Panc1 (cell line): ENCODE measurements at regions not wholly inside any gene's neighbourhood (a gene's known extent, or its start where the extent isn't known, plus 50 kb on each side); places are given as distances from the start of the nearest gene placed in this dataset.

ENCODE experiments used
- ATAC-seq: fragments of 200-7000 bp; cut with Tn5 transposase; 2 replicates; pipeline ENCODE4 v1.9.1; 2020; ENCODE audit warnings: mild to moderate bottlenecking, moderate library complexity
- BruUV-seq: library from RNA; stranded (reverse); fragments of 400-500 nt; replicated peaks from 2 replicates; lab custom pipeline; 2021; lab: Mats Ljungman, UMichigan
- CTCF ChIA-PET: fragments of 300-600 bp; sonication (Branson Sonifier 250); formaldehyde crosslinking; loops from one replicate; lab custom pipeline; 2022; ENCODE audit warnings: antibody characterized with exemption; lab: Charles Lee
- POLR2A ChIA-PET: fragments of 300-600 bp; sonication (Branson Sonifier 250); formaldehyde crosslinking; loops from one replicate; lab custom pipeline; 2022; ENCODE audit warnings: antibody characterized with exemption; lab: Charles Lee
- DNase-seq: peaks from one replicate; pipeline ENCODE4 v3.0.0-alpha.2; 2010; ENCODE audit warnings: low read depth, low spot score
- H3K27ac ChIP-seq: 2 replicates; pipeline ENCODE4 v1.5.1; 2011; ENCODE audit warnings: mild to moderate bottlenecking, low read length, inconsistent platforms
- H3K27me3 ChIP-seq: fragments of 200-500 bp; sonication (Bioruptor generic); 2 replicates; pipeline ENCODE4 v1.6.0; 2014; ENCODE audit warnings: low read length, inconsistent platforms; ENCODE audit not compliant: control insufficient read depth, insufficient read depth
- H3K36me3 ChIP-seq: fragments of 200-500 bp; sonication (Bioruptor generic); 2 replicates; pipeline ENCODE4 v1.5.1; 2014; ENCODE audit warnings: inconsistent platforms, mild to moderate bottlenecking, low read length, moderate library complexity; ENCODE audit not compliant: control insufficient read depth, insufficient read depth
- H3K4me1 ChIP-seq: 2 replicates; pipeline ENCODE4 v1.5.1; 2011; ENCODE audit warnings: inconsistent platforms, mild to moderate bottlenecking, low read length, moderate library complexity; ENCODE audit not compliant: control insufficient read depth, insufficient read depth
- H3K4me3 ChIP-seq, 2 experiments: 2 replicates each; pipeline ENCODE4 v1.5.1; 2011 to 2012; ENCODE audit warnings: low read depth in 2 of 2, low read length in 2 of 2, mild to moderate bottlenecking in 2 of 2, inconsistent platforms in 1 of 2, moderate library complexity in 1 of 2
- H3K9me3 ChIP-seq: fragments of 200-500 bp; sonication (Bioruptor generic); 2 replicates; pipeline ENCODE4 v1.5.1; 2014; ENCODE audit warnings: low read depth, mild to moderate bottlenecking, inconsistent platforms, low read length, moderate library complexity; ENCODE audit not compliant: control insufficient read depth, insufficient read depth
- POLR2AphosphoS5 ChIP-seq: IDR thresholded peaks from 2 replicates; pipeline ENCODE4 v1.6.1; 2012; ENCODE audit warnings: mild to moderate bottlenecking, low read depth, low read length, moderate library complexity
- SIN3A ChIP-seq: IDR thresholded peaks from 2 replicates; pipeline ENCODE4 v1.6.1; 2012; ENCODE audit warnings: low read depth, mild to moderate bottlenecking, low read length, moderate library complexity, borderline replicate concordance; ENCODE audit not compliant: insufficient read depth
- TCF7L2 ChIP-seq: IDR thresholded peaks from 2 replicates; pipeline ENCODE4 v1.6.1; 2011; ENCODE audit warnings: mild to moderate bottlenecking, low read depth, low read length, inconsistent platforms
- in situ Hi-C: cut with HindIII; loops from 2 replicates; pipeline ENCODE4 v1.10.0; 2016; ENCODE audit warnings: low sequenced_read_pairs, low pct_unique_long_range_greater_than_20kb
- intact Hi-C: fragments of 100-400 bp; cut with micrococcal nuclease; formaldehyde crosslinking; loops from one replicate; pipeline ENCODE4 v1.10.0; 2022; ENCODE audit not compliant: unreplicated experiment
- TF ChIP-seq, protein P1 (sequence below), 2 experiments: IDR thresholded peaks; 2 replicates each; pipeline ENCODE4 v1.6.1; 2011 to 2012; ENCODE audit warnings: low read depth in 2 of 2, control low read depth in 1 of 2, low read length in 1 of 2, mild to moderate bottlenecking in 1 of 2, moderate library complexity in 1 of 2; ENCODE audit not compliant: insufficient read depth in 1 of 2
- TF ChIP-seq, protein P2 (sequence below): fragments of 450-650 bp; IDR thresholded peaks from 2 replicates; pipeline ENCODE4 v1.5.1; 2017; ENCODE audit warnings: mild to moderate bottlenecking

DNA sequence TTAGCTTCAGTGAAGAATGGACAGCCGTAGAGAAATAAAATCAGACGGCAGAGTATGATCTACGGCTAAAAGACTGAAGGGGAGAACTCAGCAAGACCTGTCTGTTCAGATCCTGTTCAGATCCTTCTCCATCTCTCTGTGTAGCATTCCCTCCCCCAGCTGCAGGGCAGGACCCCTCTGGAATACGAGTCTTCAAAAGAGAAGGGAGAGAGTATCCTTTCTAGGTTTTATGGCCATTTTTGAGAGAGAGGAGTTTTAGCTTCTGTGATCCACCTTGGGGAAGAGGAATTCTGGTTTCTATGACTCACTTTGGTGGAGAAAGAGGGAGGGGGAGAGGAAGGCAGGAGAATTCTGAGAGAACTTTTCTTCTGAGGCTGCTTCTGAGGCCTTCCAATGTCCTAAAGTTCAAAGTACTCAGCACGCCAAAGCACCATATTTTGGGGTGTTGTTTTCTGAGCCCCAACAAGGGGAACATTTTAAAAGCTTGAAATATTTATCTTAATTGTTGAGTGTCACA, 194.4 kb upstream of the TLE4 start:
- Histone ChIP-seq H3K27me3 (no peaks in the 10 kb centered on the region), H3K4me3 (no peak overlapping the region), H3K27ac (no peak overlapping the region), H3K4me1 (no peaks in the 10 kb centered on the region), H3K36me3 (no peaks in the 10 kb centered on the region), H3K9me3 (no peaks in the 10 kb centered on the region)
- ChIA-PET POLR2A (no interaction called here), CTCF (no interaction called here)
- DNase-seq (no peak), ATAC-seq (no peak)
- TF ChIP-seq TCF7L2 (no peak), SIN3A (no peak), POLR2AphosphoS5 (no peak)
- TF ChIP-seq, protein P1, sequence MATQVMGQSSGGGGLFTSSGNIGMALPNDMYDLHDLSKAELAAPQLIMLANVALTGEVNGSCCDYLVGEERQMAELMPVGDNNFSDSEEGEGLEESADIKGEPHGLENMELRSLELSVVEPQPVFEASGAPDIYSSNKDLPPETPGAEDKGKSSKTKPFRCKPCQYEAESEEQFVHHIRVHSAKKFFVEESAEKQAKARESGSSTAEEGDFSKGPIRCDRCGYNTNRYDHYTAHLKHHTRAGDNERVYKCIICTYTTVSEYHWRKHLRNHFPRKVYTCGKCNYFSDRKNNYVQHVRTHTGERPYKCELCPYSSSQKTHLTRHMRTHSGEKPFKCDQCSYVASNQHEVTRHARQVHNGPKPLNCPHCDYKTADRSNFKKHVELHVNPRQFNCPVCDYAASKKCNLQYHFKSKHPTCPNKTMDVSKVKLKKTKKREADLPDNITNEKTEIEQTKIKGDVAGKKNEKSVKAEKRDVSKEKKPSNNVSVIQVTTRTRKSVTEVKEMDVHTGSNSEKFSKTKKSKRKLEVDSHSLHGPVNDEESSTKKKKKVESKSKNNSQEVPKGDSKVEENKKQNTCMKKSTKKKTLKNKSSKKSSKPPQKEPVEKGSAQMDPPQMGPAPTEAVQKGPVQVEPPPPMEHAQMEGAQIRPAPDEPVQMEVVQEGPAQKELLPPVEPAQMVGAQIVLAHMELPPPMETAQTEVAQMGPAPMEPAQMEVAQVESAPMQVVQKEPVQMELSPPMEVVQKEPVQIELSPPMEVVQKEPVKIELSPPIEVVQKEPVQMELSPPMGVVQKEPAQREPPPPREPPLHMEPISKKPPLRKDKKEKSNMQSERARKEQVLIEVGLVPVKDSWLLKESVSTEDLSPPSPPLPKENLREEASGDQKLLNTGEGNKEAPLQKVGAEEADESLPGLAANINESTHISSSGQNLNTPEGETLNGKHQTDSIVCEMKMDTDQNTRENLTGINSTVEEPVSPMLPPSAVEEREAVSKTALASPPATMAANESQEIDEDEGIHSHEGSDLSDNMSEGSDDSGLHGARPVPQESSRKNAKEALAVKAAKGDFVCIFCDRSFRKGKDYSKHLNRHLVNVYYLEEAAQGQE (IDR thresholded peaks at IDR 0.05; ENCODE audit: insufficient read depth in 1 of 2, low read depth in 2 of 2, low read length in 1 of 2) = no peak
- TF ChIP-seq, protein P2, sequence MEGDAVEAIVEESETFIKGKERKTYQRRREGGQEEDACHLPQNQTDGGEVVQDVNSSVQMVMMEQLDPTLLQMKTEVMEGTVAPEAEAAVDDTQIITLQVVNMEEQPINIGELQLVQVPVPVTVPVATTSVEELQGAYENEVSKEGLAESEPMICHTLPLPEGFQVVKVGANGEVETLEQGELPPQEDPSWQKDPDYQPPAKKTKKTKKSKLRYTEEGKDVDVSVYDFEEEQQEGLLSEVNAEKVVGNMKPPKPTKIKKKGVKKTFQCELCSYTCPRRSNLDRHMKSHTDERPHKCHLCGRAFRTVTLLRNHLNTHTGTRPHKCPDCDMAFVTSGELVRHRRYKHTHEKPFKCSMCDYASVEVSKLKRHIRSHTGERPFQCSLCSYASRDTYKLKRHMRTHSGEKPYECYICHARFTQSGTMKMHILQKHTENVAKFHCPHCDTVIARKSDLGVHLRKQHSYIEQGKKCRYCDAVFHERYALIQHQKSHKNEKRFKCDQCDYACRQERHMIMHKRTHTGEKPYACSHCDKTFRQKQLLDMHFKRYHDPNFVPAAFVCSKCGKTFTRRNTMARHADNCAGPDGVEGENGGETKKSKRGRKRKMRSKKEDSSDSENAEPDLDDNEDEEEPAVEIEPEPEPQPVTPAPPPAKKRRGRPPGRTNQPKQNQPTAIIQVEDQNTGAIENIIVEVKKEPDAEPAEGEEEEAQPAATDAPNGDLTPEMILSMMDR = no peak
- BruUV-seq = no TSS peak
- in situ Hi-C loops (no loop called here), intact Hi-C loops (no loop called here)

DNA sequence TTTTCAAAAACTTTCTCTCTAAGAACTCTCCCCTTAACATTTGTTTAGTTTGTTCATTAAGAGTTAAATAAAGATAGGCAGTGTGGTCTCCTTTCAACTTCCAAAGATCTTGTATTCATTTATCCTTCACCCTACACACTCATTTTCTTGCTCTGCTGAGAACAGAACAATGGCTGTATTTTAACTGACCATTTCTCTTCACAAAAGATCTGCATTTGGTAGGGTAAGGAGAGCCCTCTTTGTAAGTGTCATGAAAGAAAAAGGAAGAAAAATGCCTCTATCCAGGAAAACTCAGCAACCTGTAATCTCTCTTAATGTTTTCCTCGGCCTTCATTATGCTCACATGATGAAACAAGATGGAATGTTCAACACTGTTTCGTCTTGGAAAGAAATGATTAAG, 193.7 kb upstream of the TLE4 start:
- intact Hi-C loops (no loop called here), in situ Hi-C loops (no loop called here)
- no peaks in the 10 kb centered on the region for H3K27me3 ChIP-seq
- BruUV-seq = no TSS peak
- ChIA-PET POLR2A (no interaction called here), CTCF (no interaction called here)
- no peak overlapping the region for H3K27ac ChIP-seq
- TF ChIP-seq, protein P1 (IDR thresholded peaks at IDR 0.05; ENCODE audit: insufficient read depth in 1 of 2, low read depth in 2 of 2, low read length in 1 of 2) = no peak
- no peak for TF ChIP-seq SIN3A
- no peak for TF ChIP-seq POLR2AphosphoS5
- TF ChIP-seq, protein P2 = no peak
- no peak for TF ChIP-seq TCF7L2
- no peak for DNase-seq
- ATAC-seq = no peak
- H3K4me3 ChIP-seq = no peak overlapping the region
- no peaks in the 10 kb centered on the region for H3K4me1 ChIP-seq
- H3K9me3 ChIP-seq = no peaks in the 10 kb centered on the region
- H3K36me3 ChIP-seq = no peaks in the 10 kb centered on the region
